GM12892 (cell line): ENCODE measurements at regions not wholly inside any gene's neighbourhood (a gene's known extent, or its start where the extent isn't known, plus 50 kb on each side); places are given as distances from the start of the nearest gene placed in this dataset.
"Not testable (repeated sequence)": the region's sequence is repeated elsewhere in the genome, so short reads cannot be mapped to it uniquely, and the experiment has no call there.

Experiments
- POLR2A ChIP-seq: IDR thresholded peaks from 2 replicates; pipeline ENCODE4 v1.6.1; 2011; ENCODE audit warnings: low read depth, low read length, control low read depth
- POLR2AphosphoS5 ChIP-seq: IDR thresholded peaks from 2 replicates; pipeline ENCODE4 v1.6.1; 2011; ENCODE audit warnings: low read depth, low read length, control low read depth
- TAF1 ChIP-seq: IDR thresholded peaks from 2 replicates; pipeline ENCODE4 v1.6.1; 2011; ENCODE audit warnings: low read depth, mild to moderate bottlenecking, control low read depth, low read length, borderline replicate concordance

- TF ChIP-seq POLR2A, POLR2AphosphoS5, TAF1: not testable (repeated sequence)
These were observed 374.8 kb upstream of the BOD1L1 start for GRCh38 chr4:14002331-14002730.
